ENCODE measurements at regions not wholly inside any gene's neighbourhood (a gene's known extent, or its start where the extent isn't known, plus 50 kb on each side); places are given as distances from the start of the nearest gene placed in this dataset.

DNA sequence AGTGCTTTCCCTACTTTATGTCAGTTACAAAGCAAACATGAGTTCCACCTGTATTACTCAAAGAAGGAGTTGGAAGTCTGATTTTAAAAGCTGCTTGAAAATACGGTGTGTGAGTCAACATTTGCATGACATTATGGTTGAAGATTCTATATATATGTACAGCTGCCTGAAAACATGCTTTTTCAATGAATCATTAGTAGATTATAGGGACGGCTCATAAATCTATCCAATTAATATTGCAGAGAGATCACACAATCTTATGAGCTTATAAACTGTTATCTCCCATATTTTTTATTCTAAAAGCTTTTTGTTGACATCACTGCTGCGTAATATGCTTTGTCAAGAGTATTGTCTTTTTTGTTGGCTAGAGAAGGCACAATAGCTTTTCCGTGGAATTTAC lies 873.8 kb downstream of the SLITRK6 start:
- no peak for TF ChIP-seq CTCF (IDR thresholded peaks at IDR 0.05; ENCODE audit: insufficient read depth, low read length)
- TF ChIP-seq GABPA (IDR thresholded peaks at IDR 0.05; ENCODE audit: low read depth), result no peak
- no peak for TF ChIP-seq SPI1 (IDR thresholded peaks at IDR 0.05; ENCODE audit: borderline replicate concordance, low read depth)
